ENCODE measurements at regions not wholly inside any gene's neighbourhood (a gene's known extent, or its start where the extent isn't known, plus 50 kb on each side); places are given as distances from the start of the nearest gene placed in this dataset.

- Histone ChIP-seq H2AK5ac (ENCODE audit: insufficient read length, low read length) (no peak overlapping the region), H2BK12ac (ENCODE audit: insufficient read length, low read depth, low read length) (no peak overlapping the region), H2BK120ac (ENCODE audit: low read depth, low read length, poor library complexity, severe bottlenecking) (no peak overlapping the region), H3K23me2 (ENCODE audit: insufficient read length, low read depth, low read length, poor library complexity, severe bottlenecking) (no peaks in the 10 kb centered on the region), H4K8ac (replicated peaks; ENCODE audit: insufficient read length, low read depth, low read length) (no peak overlapping the region), H3K79me2 (ENCODE audit: insufficient read depth, low read length) (no peaks in the 10 kb centered on the region), H2BK5ac (ENCODE audit: insufficient read length, low read length) (no peak overlapping the region), H3K14ac (ENCODE audit: insufficient read depth, low read length) (no peak overlapping the region; the same call in 1 of the 2 replicates), H3K4me1 (ENCODE audit: insufficient read depth, low read length) (no peaks in the 10 kb centered on the region), H2AFZ (ENCODE audit: low read length) (no peak overlapping the region), H3K23ac (ENCODE audit: insufficient read length, low read depth, low read length) (no peak overlapping the region), H4K20me1 (ENCODE audit: control insufficient read depth, insufficient read depth, insufficient read length) (no peaks in the 10 kb centered on the region), H3T11ph (ENCODE audit: low read length) (no peak overlapping the region), H3K4ac (ENCODE audit: low read depth, low read length) (no peak overlapping the region), H3K9me3 (ENCODE audit: control insufficient read depth, low read depth, low read length) (no peaks in the 10 kb centered on the region), H3K9ac (ENCODE audit: extremely low read depth, insufficient read length, low read length) (no peak overlapping the region), H3K56ac (ENCODE audit: insufficient read length, low read depth, low read length) (no peak overlapping the region), H2BK20ac (ENCODE audit: low read depth, low read length, poor library complexity, severe bottlenecking) (no peak overlapping the region), H4K5ac (ENCODE audit: insufficient read length, low read depth, low read length) (no peak overlapping the region), H3K18ac (ENCODE audit: insufficient read length, low read depth, low read length) (no peak overlapping the region), H3K79me1 (ENCODE audit: insufficient read depth, low read depth, low read length, poor library complexity, severe bottlenecking) (no peaks in the 10 kb centered on the region), H3K4me2 (ENCODE audit: insufficient read depth, insufficient read length, low read length) (no peak overlapping the region), H3K27me3 (ENCODE audit: insufficient read depth, low read length) (no peaks in the 10 kb centered on the region), H3K27ac (ENCODE audit: insufficient read length, low read depth, low read length) (no peak overlapping the region), H2BK15ac (ENCODE audit: low read depth, low read length) (no peak overlapping the region), H4K91ac (ENCODE audit: insufficient read length, low read depth, low read length) (no peak overlapping the region)
- WGBS (ENCODE audit: extremely low coverage, insufficient read length, low lambda C conversion rate), result no CpG with 5 or more reads among the region's 3 CpGs
- no peak for TF ChIP-seq CTCF (conservative IDR thresholded peaks at IDR 0.05)
- H3K9me3 Mint-ChIP-seq, result no peaks in the 10 kb centered on the region
- no peaks in the 10 kb centered on the region for H3K36me3 Mint-ChIP-seq (ENCODE audit: insufficient read depth in 1 of 3, low read depth in 3 of 3)
- peaks cover 14% of the 10 kb centered on the region for H3K27me3 Mint-ChIP-seq (ENCODE audit: low read depth)
- no peak overlapping the region for H3K4me3 Mint-ChIP-seq
- H3K4me1 Mint-ChIP-seq, result 0 out of 4 replicates have a peak, but pooled peaks cover 0 to 3% of the 10 kb centered on the region in 2 experiments
- H3K27ac Mint-ChIP-seq, result no peak overlapping the region
- DNase-seq, result no peak
These were observed 62.8 kb upstream of the KY start for GRCh38 chr3:134713671-134714070.
